ENCODE measurements at regions not wholly inside any gene's neighbourhood (a gene's known extent, or its start where the extent isn't known, plus 50 kb on each side); places are given as distances from the start of the nearest gene placed in this dataset.
"Not testable (repeated sequence)": the region's sequence is repeated elsewhere in the genome, so short reads cannot be mapped to it uniquely, and the experiment has no call there.

DNA sequence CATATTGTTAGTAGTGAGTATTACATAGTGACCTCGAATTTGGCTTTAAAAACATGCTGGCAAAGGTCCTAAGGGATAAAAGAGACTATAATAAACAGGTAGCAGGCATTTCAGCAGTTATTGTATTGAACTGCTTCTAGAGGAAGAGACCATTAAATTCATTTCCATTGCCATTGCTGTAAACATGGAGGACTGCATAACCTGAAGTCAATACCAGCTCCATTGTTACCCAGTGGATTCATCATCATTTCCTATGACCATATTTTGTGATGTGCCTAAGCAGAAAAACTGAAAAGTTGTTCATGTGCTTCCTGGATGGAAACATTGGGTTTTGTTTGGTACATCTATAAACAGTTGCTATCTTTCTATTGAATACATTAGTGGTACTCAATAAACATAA, 482.5 kb upstream of the UBE2E2 start:
- DNase-seq: no peak

GRCh38 chr3:22724420-22724819, 478.7 kb upstream of the UBE2E2 start:
- DNase-seq: no peak

DNA sequence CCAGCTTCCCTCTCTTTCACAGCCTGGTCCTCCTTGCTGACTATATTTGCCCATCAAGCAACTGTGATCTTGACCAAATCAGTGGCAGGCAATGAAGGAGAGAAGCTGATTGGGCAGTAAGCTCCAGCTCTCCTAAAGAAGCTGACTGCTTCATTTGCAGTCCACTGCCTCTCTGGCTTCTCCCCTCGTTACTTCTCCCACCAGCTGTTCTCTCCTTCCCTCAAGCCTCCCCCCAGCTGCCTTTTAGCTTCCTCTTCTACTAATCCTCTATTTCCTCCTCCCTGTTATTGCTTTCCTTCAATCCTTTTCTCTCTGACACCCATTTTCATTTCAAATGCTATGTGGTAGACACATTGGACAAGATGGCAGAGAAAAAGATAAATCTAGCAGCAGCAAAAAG, 474.7 kb upstream of the UBE2E2 start:
- no peak for DNase-seq

DNA sequence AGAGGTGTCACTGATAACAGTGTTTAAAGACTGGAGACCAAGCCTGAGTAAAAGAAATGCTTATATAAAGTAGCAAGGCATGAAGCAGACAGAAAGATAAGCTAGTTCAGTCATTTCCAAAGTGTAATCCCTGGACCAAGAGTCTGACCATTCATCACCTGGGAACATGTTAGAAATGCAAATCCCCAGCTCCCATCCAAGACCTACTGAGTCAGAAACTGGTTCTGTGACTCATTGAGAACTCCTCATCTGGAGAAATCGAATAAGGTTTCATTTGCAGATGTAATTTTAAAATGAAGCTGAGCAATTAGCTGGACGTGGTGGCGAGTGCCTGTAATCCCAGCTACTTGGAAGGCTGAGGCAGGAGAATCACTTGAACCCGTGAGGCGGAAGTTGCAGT, 473.9 kb upstream of the UBE2E2 start:
- DNase-seq: no peak

GRCh38 chr3:22729981-22730380, 473.1 kb upstream of the UBE2E2 start:
- no peak for DNase-seq

DNA sequence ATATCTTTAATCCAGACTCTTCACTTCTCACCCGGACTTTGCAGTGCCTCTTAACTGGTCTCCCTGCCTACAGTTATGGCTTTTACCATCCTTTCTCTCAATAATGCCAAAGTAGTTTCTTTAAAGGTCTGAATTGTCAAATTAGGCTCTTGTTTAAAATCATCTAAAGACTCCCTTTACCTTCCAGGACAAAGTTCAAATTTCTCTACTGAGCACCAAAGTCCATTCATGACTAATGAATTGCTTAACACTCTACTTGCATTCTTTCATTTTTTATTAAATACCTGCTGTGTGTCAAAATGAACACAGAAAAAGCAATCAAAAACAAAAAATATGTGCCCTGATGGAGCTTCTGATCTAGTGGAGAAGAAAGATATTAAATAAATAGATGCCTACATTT, 472.4 kb upstream of the UBE2E2 start:
- DNase-seq: no peak

DNA sequence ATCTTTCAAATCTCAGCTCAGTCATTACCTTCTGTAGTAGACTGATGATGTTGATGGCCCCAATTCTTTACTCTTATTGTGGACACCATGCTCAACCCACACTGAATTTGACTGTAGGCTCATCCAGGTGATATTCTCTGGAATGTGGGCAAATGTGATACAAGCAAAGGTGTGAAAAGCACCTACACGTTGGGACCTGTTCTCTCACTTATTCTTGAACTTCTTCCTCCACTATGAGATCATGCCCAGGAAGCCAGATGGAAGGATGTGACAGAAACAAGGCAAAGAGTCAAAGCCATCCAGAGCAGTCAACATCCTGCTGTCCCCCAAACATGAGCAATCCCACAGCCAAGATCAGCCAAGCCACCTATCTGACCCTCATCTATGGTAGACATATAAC, 471.2 kb upstream of the UBE2E2 start:
- DNase-seq: no peak

- DNase-seq: no peak
Measured at GRCh38 chr3:22732641-22733040, 470.5 kb upstream of the UBE2E2 start.

- DNase-seq: no peak
Measured at GRCh38 chr3:22734207-22734606, 468.9 kb upstream of the UBE2E2 start.

DNA sequence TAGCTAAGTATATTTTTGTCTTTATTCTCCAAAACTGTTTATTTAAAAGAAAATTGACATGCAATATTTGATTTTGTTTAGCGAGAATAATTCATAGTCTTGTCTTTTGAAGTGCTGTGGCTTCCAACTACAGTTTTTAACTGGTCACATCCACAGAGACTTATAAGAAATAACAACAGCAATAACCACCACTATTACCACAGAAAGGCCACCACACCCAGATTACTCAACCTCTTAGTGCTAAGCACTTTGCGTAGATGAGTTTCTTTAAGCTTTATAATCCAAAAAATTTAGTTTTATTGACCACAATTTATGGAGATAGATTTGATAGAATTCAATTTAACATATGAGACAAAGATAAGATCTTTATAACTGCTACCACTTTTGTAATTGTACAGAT, 468.4 kb upstream of the UBE2E2 start:
- no peak for DNase-seq

DNA sequence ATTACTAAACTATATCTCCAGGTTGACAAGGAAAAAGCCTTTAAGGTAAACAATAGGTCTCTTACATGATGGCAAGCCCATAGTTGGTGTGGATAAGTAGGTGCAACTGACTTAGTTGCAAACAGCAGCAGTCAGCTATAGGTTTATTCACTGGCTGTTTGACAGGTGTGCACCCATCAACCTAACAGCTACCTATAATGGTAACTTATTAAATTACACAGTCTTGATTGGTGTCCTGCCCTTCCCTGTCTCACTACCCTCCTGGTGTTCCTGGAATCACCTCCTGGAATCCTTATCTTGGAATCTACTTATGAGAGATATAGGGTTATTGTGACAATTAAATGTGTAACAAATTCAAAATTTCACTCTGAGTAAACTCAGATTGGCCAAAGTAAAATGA, 467.8 kb upstream of the UBE2E2 start:
- no peak for DNase-seq

- DNase-seq: not testable (repeated sequence)
Measured at GRCh38 chr3:22743386-22743785, 459.7 kb upstream of the UBE2E2 start.

DNA sequence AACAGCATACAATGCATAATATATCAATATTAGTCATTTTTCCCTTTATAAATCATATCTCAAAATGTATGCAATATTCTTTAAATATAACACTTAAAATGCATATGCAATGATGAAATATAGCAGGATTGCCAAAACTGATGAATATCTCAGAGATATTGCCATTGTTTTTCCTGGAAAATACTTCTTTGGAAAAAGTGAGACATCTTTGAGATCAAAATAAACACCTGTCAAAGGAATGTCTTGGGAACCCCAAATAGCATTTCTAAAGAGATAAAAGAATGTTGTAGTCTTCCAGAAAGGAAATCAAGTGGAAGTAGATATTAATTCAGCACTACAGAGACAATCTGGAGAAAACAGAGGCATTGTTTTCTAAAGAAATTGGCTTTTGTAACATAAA, 457.8 kb upstream of the UBE2E2 start:
- no peak for DNase-seq

- no peak for DNase-seq
Measured at GRCh38 chr3:22746221-22746620, 456.9 kb upstream of the UBE2E2 start.

DNA sequence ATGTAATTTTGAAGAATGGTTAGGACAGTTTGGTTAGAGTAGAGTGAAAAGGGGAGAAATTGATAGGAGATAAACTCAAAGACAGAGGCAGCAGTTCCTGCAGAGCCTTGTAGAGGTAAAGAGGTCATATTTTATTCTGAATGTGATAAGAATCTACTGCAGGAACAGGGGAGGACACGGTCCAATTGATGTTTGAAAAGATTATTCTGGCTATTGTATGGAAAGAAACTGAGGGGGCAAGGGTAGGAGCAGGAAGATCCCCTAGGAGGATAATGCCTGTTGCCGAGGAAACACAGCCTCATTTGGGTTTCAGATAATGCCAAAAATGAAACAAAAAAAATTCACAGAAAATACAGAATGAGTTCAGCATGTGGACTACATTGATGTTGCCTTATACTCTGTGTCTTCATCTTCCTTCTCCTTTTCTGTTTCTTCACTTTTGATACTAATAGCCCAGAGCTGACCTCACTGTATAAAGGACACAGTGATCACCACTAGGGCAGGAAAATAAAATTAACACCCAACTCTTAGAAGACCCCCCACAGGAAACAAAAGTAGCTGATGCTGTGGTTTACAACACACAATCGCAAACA, 454.6 kb upstream of the UBE2E2 start:
- no peak for DNase-seq

GRCh38 chr3:22759636-22760310, 443.4 kb upstream of the UBE2E2 start:
- no peak for DNase-seq

GRCh38 chr3:22765679-22766078, 437.4 kb upstream of the UBE2E2 start:
- DNase-seq: no peak

- DNase-seq: no peak
Measured at GRCh38 chr3:22777834-22778233, 425.3 kb upstream of the UBE2E2 start.

DNA sequence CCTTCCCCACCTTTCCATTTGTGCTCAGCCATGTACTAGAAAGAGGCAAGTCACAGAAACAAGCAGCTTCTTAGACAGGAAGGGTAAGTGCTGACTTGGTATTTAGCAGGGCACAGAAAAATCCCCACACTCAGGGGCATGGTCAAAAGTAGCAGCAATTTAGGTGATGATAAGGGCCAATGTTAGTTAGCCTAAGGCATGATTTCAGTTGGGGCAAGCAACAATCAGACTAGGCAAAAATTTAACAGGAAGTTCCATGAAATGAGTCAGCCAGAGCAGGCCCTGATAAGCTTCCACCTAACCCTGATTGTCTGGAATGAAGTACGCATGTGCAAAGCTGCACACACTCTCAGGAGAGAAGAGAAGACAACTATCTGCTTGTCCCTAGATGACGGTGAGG, 423.4 kb upstream of the UBE2E2 start:
- DNase-seq: no peak

DNA sequence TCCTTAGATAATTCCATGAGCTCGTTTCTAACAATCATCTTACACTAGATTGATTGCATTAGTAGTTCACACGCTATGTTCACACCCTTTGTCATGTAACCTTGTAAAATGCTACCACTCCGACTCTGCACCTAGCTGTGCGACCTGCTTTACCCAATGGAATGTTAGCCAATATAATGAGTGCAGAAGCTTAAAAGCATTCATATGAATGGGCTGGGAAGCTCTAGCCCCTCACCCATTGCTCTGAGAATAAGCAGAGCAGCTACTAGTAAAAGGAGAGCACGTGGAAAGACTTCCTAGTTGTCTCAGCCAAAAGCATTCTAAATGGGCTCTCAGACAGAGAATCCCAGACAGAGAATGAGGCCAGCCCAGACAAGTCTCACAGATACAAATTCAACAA, 410.6 kb upstream of the UBE2E2 start:
- DNase-seq: no peak

DNA sequence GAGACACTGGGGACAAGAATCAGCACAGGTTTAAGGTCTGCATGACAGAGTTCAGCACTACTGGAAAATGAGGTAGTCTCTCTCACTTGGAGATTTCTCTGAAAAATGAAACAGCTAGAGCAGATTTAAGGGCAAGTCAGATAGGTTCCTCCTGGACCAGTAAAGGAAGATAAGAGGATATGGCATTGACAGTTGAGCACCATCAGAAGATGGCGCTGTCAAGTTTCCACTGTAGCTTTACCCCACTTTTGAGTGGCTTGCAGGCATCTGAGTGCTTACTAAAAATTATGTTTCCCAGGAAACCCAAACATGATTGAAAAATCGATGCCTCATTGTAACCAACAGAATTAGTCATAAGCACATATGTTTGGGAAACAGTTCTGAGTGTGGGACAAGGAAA, 407.2 kb upstream of the UBE2E2 start:
- no peak for DNase-seq

DNA sequence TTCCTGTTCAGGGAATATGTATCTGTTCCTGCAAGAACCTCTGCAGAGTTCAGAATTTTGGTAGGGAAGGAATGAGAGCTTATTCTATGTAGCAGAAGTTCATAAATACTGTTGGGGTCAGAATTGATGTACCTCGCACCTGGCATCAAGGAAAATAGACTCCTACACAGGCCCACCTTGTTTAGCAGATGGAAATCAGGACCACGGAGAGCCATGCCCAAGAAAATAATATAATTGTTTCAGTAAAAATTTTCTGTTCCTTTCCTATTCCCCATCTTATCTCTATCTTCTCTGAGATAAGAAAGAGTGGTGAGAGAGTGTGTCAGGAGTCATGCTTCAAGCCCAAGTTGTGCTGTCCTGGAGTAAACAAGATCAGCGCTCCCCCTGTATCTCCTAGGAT, 404.7 kb upstream of the UBE2E2 start:
- DNase-seq: no peak

DNA sequence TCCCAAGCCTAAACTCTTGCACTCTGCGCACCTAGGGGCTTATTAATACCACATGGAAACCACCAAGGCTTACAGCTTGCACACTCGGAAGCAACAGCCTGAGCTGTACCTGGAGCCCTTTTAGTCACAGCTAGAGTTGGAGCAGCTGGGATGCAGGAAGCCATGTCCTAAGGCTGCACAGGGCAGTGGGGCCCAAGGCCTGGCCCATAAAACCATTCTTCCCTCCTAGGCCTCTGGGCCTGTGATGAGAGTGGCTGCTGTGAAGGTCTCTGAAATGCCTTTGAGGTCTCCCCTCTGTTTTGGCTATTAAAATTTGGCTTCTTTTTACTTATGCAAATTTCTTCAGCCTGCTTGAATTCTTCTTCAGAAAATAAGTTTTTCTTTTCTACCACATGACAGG, 383.9 kb upstream of the UBE2E2 start:
- DNase-seq: no peak

DNA sequence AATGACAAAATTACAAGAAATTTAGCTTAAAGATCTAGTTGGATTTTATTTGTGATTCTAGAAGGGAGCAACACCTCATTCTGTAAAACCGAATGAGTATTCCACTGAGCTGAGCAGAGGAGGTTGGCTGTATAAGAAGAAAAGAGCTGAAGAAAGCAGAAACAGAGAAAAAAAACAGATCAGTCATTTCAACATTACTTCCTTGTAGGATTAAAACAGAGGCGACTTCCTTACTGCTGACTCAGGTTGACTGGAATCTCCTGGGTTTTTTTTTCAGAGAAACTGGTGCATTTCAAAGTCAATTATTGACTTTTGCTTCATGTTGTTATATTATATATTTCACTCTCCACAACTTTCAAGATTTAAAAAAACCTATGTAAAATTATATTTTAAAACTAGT, 368.1 kb upstream of the UBE2E2 start:
- no peak for DNase-seq

DNA sequence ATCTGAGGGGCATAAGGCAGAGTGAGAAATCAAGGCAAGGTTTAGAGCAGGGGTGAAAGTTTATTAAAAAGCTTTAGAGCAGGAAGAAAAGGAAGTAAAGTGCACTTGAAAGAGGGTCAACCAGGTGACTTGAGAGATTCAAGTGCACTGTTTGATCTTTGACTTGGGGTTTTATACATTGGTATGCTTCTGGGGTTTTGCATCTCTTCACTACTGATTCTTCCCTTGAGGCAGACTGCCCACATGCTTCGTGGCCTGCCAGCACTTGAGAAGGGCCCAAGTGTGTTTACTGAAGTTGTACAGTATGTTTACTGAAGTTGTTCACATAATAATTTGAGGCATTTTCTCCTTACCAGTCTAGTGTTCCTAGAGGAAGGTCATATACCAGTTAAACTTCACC, 367.0 kb upstream of the UBE2E2 start:
- DNase-seq: no peak
